Endothelial cell (in vitro differentiated cells): ENCODE measurements at regions not wholly inside any gene's neighbourhood (a gene's known extent, or its start where the extent isn't known, plus 50 kb on each side); places are given as distances from the start of the nearest gene placed in this dataset.

Experiments used
- DNase-seq: peaks from one replicate; pipeline ENCODE4 v3.0.0; 2021; ENCODE audit warnings: low spot score
- H3K27ac Mint-ChIP-seq: one replicate; pipeline ENCODE4 v1.8.0; 2021; ENCODE audit warnings: mixed read lengths, inconsistent platforms; ENCODE audit not compliant: unreplicated experiment
- H3K27me3 Mint-ChIP-seq: one replicate; pipeline ENCODE4 v1.8.0; 2021; ENCODE audit warnings: mild to moderate bottlenecking, moderate library complexity, mixed read lengths, inconsistent platforms; ENCODE audit not compliant: unreplicated experiment
- H3K36me3 Mint-ChIP-seq: one replicate; pipeline ENCODE4 v1.8.0; 2021; ENCODE audit warnings: mild to moderate bottlenecking, low read depth, mixed read lengths, inconsistent platforms; ENCODE audit not compliant: unreplicated experiment
- H3K4me1 Mint-ChIP-seq: one replicate; pipeline ENCODE4 v1.8.0; 2021; ENCODE audit warnings: mild to moderate bottlenecking, mixed read lengths, inconsistent platforms; ENCODE audit not compliant: unreplicated experiment
- H3K4me3 Mint-ChIP-seq: one replicate; pipeline ENCODE4 v1.8.0; 2021; ENCODE audit warnings: mild to moderate bottlenecking, mixed read lengths, inconsistent platforms; ENCODE audit not compliant: unreplicated experiment
- H3K9me3 Mint-ChIP-seq: one replicate; pipeline ENCODE4 v1.8.0; 2021; ENCODE audit warnings: mixed read lengths, inconsistent platforms; ENCODE audit not compliant: unreplicated experiment
- CTCF ChIP-seq: fragments of 200-600 bp; sonication (generic); IDR thresholded peaks from one replicate; pipeline ENCODE4 v1.5.0; 2021; ENCODE audit warnings: antibody characterized with exemption; ENCODE audit not compliant: unreplicated experiment

GRCh38 chr6:127641905-127642304 is 64.9 kb downstream of the C6orf58 start:
- Mint-ChIP-seq H3K4me3 (no peak overlapping the region), H3K27ac (no peak overlapping the region), H3K27me3 (no peaks in the 10 kb centered on the region), H3K4me1 (no peaks in the 10 kb centered on the region), H3K9me3 (no peaks in the 10 kb centered on the region), H3K36me3 (no peaks in the 10 kb centered on the region)
- TF ChIP-seq CTCF = peak; percentile 61
- peak; percentile 38 for DNase-seq
